OCI-LY3 (cell line): ENCODE measurements at regions not wholly inside any gene's neighbourhood (a gene's known extent, or its start where the extent isn't known, plus 50 kb on each side); places are given as distances from the start of the nearest gene placed in this dataset.
"Not testable (repeated sequence)": the region's sequence is repeated elsewhere in the genome, so short reads cannot be mapped to it uniquely, and the experiment has no call there.

ENCODE experiments used
- CTCF ChIP-seq: fragments of 200-600, 300-600 bp; sonication (generic); IDR thresholded peaks from 2 replicates; pipeline ENCODE4 v1.5.1; 2014; ENCODE audit warnings: antibody characterized with exemption, low read length, low read depth
- EZH2phosphoT487 ChIP-seq: fragments of 200-600 bp; shearing (Covaris generic); IDR thresholded peaks from 2 replicates; pipeline ENCODE4 v1.6.1; 2018; ENCODE audit warnings: antibody characterized with exemption, mixed run types, low read depth

- not testable (repeated sequence) for TF ChIP-seq CTCF, EZH2phosphoT487
Observed at GRCh38 chr21:7929586-7929985, 2591.8 kb upstream of the TPTE start.
